GM20000 (cell line): ENCODE measurements at regions not wholly inside any gene's neighbourhood (a gene's known extent, or its start where the extent isn't known, plus 50 kb on each side); places are given as distances from the start of the nearest gene placed in this dataset.

Experiments
- DNase-seq: peaks from one replicate; pipeline ENCODE4 v3.0.0; 2012; ENCODE audit warnings: low spot score
- CTCF ChIP-seq: IDR thresholded peaks from 2 replicates; pipeline ENCODE4 v1.5.1; 2012; ENCODE audit warnings: mild to moderate bottlenecking, control low read depth; ENCODE audit errors: extremely low read depth, missing control alignments

GRCh38 chr13:44026194-44026593 is 146.5 kb downstream of the LACC1 start:
- DNase-seq: no peak
- TF ChIP-seq CTCF: no peak

GRCh38 chr13:44028734-44029133 is 149.0 kb downstream of the LACC1 start:
- DNase-seq: no peak
- no peak for TF ChIP-seq CTCF

- DNase-seq: no peak
- no peak for TF ChIP-seq CTCF
Observed at GRCh38 chr13:44030615-44031014, 150.9 kb downstream of the LACC1 start.

- TF ChIP-seq CTCF: no peak
- no peak for DNase-seq
Observed at GRCh38 chr13:44031555-44031954, 151.9 kb downstream of the LACC1 start.

- no peak for TF ChIP-seq CTCF
- DNase-seq: no peak
Observed at GRCh38 chr13:44032802-44033201, 153.1 kb downstream of the LACC1 start.

GRCh38 chr13:44035400-44035799 is 155.7 kb downstream of the LACC1 start:
- DNase-seq: no peak
- no peak for TF ChIP-seq CTCF

GRCh38 chr13:44040070-44040817 is 160.5 kb downstream of the LACC1 start:
- DNase-seq: no peak
- no peak for TF ChIP-seq CTCF
